ENCODE measurements at regions not wholly inside any gene's neighbourhood (a gene's known extent, or its start where the extent isn't known, plus 50 kb on each side); places are given as distances from the start of the nearest gene placed in this dataset.

DNA sequence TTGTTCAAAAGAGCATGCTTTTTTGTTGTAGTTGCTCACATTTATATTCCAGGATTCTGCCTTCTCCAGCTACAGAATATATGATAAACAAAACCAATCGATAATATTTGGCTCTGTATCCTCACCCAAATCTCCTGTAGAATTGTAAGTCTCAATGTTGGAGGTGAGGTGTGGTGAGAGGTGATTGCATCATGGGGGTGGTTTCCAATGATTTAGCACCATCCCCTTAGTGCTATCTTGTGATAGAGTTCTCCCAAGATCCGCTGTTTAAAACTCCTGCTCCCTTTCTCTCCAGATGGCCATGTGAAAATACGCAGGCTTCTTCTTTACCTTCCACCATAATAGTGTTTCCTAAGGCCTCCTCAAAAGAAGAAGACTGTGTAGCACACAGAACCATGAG, 98.7 kb upstream of the SCN7A start:
- H3K27me3 Mint-ChIP-seq, result no peaks in the 10 kb centered on the region
- H3K27ac Mint-ChIP-seq, result no peak overlapping the region
- H3K9me3 Mint-ChIP-seq, result peaks cover 12% of the 10 kb centered on the region
- H3K4me1 Mint-ChIP-seq (ENCODE audit: low read depth), result no peaks in the 10 kb centered on the region
- no peaks in the 10 kb centered on the region for H3K36me3 Mint-ChIP-seq (ENCODE audit: low read depth)
- H3K4me3 Mint-ChIP-seq, result no peak overlapping the region

DNA sequence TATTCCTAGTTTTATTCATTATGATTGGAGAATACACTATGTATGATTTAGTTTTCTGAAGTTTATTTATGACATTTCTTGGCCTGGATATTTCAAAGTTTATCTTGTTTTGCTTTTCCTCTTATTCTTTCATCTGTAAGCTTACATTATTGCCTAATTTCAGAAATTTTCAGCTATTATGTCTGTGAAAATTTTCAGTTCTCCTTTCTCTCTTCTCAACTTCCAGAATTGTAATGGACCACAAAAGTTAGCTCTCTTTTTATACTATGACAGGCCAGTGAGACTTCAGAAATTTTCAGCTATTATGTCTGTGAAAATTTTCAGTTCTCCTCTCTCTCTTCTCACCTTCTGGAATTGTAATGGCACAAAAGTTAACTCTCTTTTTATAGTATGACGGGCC, 97.2 kb upstream of the SCN7A start:
- Mint-ChIP-seq H3K27me3 (no peaks in the 10 kb centered on the region), H3K9me3 (peaks cover 4% of the 10 kb centered on the region), H3K36me3 (ENCODE audit: low read depth) (no peaks in the 10 kb centered on the region), H3K27ac (no peak overlapping the region), H3K4me3 (no peak overlapping the region), H3K4me1 (ENCODE audit: low read depth) (no peaks in the 10 kb centered on the region)

DNA sequence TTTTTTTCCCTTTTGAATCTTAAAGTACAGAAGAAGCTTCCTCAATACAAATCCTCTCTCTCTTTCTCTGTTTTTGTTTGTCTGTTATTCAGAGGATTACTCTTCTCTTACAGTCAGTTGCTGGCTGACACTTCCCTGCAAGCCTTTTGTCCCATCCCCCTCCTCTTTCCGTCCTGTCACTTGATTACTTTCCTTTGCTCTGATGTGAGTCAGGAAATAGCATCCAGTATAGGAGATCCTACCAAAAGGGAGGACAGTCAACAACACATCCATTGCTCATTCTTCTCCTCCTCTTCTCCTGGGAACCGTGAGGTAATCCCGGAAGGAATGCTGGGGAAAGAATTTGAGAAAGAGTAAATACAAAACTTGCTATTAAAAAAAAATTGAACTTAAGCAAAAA, 79.3 kb upstream of the SCN7A start:
- Mint-ChIP-seq H3K36me3 (ENCODE audit: low read depth) (no peaks in the 10 kb centered on the region), H3K4me1 (ENCODE audit: low read depth) (no peaks in the 10 kb centered on the region), H3K27ac (no peak overlapping the region), H3K9me3 (peaks cover 4% of the 10 kb centered on the region), H3K27me3 (no peaks in the 10 kb centered on the region), H3K4me3 (no peak overlapping the region)

DNA sequence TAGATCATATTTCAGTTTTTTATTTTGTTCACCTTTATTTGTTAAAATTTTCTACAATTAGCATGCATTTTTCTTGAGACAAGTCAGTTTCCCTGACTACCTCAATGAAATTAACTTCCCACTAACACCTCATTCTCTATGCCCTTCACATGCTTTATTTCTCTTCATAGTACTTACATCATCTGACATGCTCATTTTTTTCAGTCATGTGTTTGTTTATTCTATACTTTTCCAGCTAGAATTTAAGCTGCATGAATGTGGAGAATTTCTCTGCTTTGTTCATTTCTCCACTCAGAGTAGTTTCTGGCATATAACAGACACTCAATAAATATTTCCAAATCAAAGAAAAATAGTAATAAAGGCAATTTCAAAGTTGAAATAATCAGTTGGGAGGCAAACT, 78.9 kb upstream of the SCN7A start:
- Mint-ChIP-seq H3K4me1 (ENCODE audit: low read depth) (no peaks in the 10 kb centered on the region), H3K27ac (no peak overlapping the region), H3K36me3 (ENCODE audit: low read depth) (no peaks in the 10 kb centered on the region), H3K9me3 (peaks cover under 1% of the 10 kb centered on the region), H3K4me3 (no peak overlapping the region), H3K27me3 (no peaks in the 10 kb centered on the region)

DNA sequence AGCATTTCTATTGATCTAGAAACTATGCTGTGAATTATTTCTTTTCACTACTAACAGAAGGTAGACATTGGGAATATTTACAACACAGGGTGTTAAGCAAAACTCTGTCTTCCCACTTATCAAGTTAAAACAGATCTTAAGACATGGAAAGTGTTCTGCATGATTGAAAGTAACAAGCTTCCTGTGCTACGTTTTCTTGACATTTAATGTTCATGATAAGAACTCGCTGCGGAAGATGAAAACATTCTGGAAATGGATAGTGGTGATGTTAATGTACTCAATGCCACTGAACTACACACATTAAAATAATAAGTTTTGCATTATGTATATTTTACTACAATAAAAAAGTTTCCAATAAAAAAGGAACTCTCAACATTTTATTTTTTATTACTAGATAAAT, 74.4 kb upstream of the SCN7A start:
- Mint-ChIP-seq H3K27me3 (no peaks in the 10 kb centered on the region), H3K9me3 (no peaks in the 10 kb centered on the region), H3K36me3 (ENCODE audit: low read depth) (no peaks in the 10 kb centered on the region), H3K4me3 (no peak overlapping the region), H3K27ac (no peak overlapping the region), H3K4me1 (ENCODE audit: low read depth) (no peaks in the 10 kb centered on the region)

DNA sequence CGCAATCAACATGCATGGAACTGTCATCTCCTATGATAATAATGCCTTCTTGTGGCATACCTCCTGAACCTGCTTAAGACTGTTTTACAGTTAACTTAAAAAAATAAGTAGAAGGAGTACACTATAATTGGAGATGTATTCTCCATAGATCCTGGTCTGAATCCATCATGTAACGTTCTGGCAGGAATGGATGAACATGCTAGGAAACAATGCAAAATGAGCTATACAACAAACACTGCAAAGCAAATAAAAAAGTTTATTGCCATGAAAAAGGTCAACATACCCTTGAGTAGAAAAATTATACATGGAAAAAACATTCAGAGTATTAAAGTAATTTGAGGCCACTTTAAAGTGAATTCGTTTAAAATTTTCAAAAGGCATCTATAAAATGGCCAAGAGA, 71.5 kb upstream of the SCN7A start:
- no peak overlapping the region for H3K27ac Mint-ChIP-seq
- H3K27me3 Mint-ChIP-seq, result no peaks in the 10 kb centered on the region
- no peak overlapping the region for H3K4me3 Mint-ChIP-seq
- H3K4me1 Mint-ChIP-seq (ENCODE audit: low read depth), result no peaks in the 10 kb centered on the region
- no peaks in the 10 kb centered on the region for H3K9me3 Mint-ChIP-seq
- H3K36me3 Mint-ChIP-seq (ENCODE audit: low read depth), result no peaks in the 10 kb centered on the region

GRCh38 chr2:166563894-166564293, 69.8 kb upstream of the SCN7A start:
- Mint-ChIP-seq H3K27me3 (no peaks in the 10 kb centered on the region), H3K4me3 (no peak overlapping the region), H3K27ac (no peak overlapping the region), H3K36me3 (ENCODE audit: low read depth) (no peaks in the 10 kb centered on the region), H3K9me3 (no peaks in the 10 kb centered on the region), H3K4me1 (ENCODE audit: low read depth) (no peaks in the 10 kb centered on the region)

DNA sequence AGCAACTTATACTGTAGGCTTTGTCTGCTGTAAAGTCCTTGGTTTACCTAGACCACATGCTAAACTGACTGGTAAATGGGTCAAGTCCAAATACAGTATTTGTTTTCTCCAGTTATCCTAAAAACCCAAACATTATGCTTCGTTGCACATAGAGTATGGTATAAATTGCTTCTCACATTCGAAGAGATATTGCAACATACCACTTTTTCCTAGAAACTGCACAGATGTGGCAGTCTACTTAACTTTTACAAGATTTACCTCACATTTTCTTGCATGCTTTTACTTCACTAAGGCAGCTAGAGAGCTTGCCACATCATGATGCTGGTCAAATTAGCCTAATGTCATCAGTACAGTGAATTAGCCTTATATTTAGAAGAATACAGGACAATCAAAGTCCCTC, 66.0 kb upstream of the SCN7A start:
- Mint-ChIP-seq H3K4me3 (no peak overlapping the region), H3K9me3 (no peaks in the 10 kb centered on the region), H3K4me1 (ENCODE audit: low read depth) (no peaks in the 10 kb centered on the region), H3K27me3 (no peaks in the 10 kb centered on the region), H3K36me3 (ENCODE audit: low read depth) (no peaks in the 10 kb centered on the region), H3K27ac (no peak overlapping the region)

DNA sequence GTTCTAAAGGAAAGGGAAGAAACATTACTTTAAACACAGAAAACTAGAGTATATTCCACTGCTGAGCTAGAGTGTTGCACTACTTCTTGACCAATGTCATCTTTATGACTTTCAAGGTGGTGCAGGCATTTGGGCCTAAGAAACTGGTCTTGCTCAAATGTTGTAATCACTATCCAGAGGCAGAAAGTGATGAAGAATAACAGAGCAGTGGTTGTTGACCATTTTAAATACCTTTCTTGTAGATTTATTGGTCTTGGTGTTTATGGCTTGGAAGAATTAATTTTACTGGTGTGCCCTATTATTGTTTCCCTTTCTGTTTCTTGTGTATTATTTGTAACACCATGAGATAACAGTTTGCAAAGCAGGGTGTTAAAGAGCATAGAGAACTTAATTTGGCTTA, 56.9 kb upstream of the SCN7A start:
- no peaks in the 10 kb centered on the region for H3K9me3 Mint-ChIP-seq
- H3K4me1 Mint-ChIP-seq (ENCODE audit: low read depth), result no peaks in the 10 kb centered on the region
- no peak overlapping the region for H3K27ac Mint-ChIP-seq
- no peaks in the 10 kb centered on the region for H3K36me3 Mint-ChIP-seq (ENCODE audit: low read depth)
- H3K27me3 Mint-ChIP-seq, result no peaks in the 10 kb centered on the region
- no peak overlapping the region for H3K4me3 Mint-ChIP-seq

GRCh38 chr2:166545473-166545872, 51.4 kb upstream of the SCN7A start:
- no peak overlapping the region for H3K4me3 Mint-ChIP-seq
- no peaks in the 10 kb centered on the region for H3K4me1 Mint-ChIP-seq (ENCODE audit: low read depth)
- H3K27ac Mint-ChIP-seq, result no peak overlapping the region
- H3K27me3 Mint-ChIP-seq, result no peaks in the 10 kb centered on the region
- H3K9me3 Mint-ChIP-seq, result no peaks in the 10 kb centered on the region
- no peaks in the 10 kb centered on the region for H3K36me3 Mint-ChIP-seq (ENCODE audit: low read depth)

Data from stimulated activated naive CD8-positive, alpha-beta T cell treated with anti-CD3 and anti-CD28 coated beads, Interleukin-15, Interleukin-2, amounts not matched to agents 100 ng/mL and 50 ng/mL, for 24 hours (primary cell).